Activated CD8-positive, alpha-beta T cell treated with anti-CD3 and anti-CD28 coated beads for 36 hours (primary cell): ENCODE measurements at regions not wholly inside any gene's neighbourhood (a gene's known extent, or its start where the extent isn't known, plus 50 kb on each side); places are given as distances from the start of the nearest gene placed in this dataset.

Experiments used
- ATAC-seq: fragments of 200-7000 bp; cut with Tn5 transposase; one replicate; pipeline ENCODE4 v1.10.0; 2021; ENCODE audit warnings: mild to moderate bottlenecking, moderate library complexity
- CTCF ChIA-PET: fragments of 350-600 bp; sonication (Branson Sonifier 250); formaldehyde crosslinking; loops from one replicate; lab custom pipeline; 2021; ENCODE audit warnings: antibody characterized with exemption; lab: Charles Lee
- POLR2A ChIA-PET: fragments of 350-600 bp; sonication (Branson Sonifier 250); formaldehyde crosslinking; loops from one replicate; lab custom pipeline; 2021; ENCODE audit warnings: antibody characterized with exemption; lab: Charles Lee
- DNase-seq: peaks from one replicate; pipeline ENCODE4 v3.0.0-alpha.2; 2020
- H3K27ac Mint-ChIP-seq: one replicate; pipeline ENCODE4 v1.8.0; 2021; ENCODE audit warnings: mild to moderate bottlenecking, mixed read lengths
- H3K27me3 Mint-ChIP-seq: one replicate; pipeline ENCODE4 v1.8.0; 2021; ENCODE audit warnings: mixed read lengths
- H3K36me3 Mint-ChIP-seq: one replicate; pipeline ENCODE4 v1.8.0; 2021; ENCODE audit warnings: low read depth, mixed read lengths
- H3K4me1 Mint-ChIP-seq: one replicate; pipeline ENCODE4 v1.8.0; 2021; ENCODE audit warnings: low read depth, mixed read lengths
- H3K4me3 Mint-ChIP-seq: one replicate; pipeline ENCODE4 v1.8.0; 2021; ENCODE audit warnings: mild to moderate bottlenecking, moderate library complexity, mixed read lengths
- H3K9me3 Mint-ChIP-seq: one replicate; pipeline ENCODE4 v1.8.0; 2021; ENCODE audit warnings: mixed read lengths
- CTCF ChIP-seq: fragments of 200-600 bp; IDR thresholded peaks from one replicate; pipeline ENCODE4 v1.8.0; 2022; ENCODE audit warnings: antibody characterized with exemption, mild to moderate bottlenecking
- intact Hi-C: fragments of 100-400 bp; cut with micrococcal nuclease; formaldehyde crosslinking; loops from one replicate; pipeline ENCODE4 v1.10.0; 2022

DNA sequence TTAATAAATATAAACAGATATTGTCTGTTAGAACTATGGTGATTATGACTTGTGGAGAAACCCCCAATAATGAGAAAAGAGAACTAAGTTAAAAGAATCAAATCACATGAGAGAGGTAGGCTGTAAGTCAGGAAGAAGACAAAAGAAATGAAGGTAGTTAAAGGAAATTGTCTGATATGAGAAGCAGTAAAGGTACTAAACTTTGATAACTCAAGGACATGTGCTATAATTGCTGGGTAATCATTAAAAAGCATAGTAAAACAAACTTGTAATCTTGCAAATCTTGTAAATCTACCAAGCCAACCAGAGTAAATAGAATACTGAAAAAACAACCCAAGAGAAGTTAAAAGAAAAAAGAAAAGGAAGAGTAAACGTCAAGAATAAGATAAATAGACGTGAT lies 207.0 kb upstream of the CTNND2 start:
- H3K4me1 Mint-ChIP-seq: no peaks in the 10 kb centered on the region
- ChIA-PET CTCF (no interaction called here), POLR2A (no interaction called here)
- DNase-seq (no peak), ATAC-seq (no peak)
- TF ChIP-seq CTCF: no peak
- no peak overlapping the region for H3K27ac Mint-ChIP-seq
- H3K27me3 Mint-ChIP-seq: no peaks in the 10 kb centered on the region
- intact Hi-C loops: no loop called here
- no peaks in the 10 kb centered on the region for H3K36me3 Mint-ChIP-seq
- H3K4me3 Mint-ChIP-seq: no peak overlapping the region
- peaks cover 6% of the 10 kb centered on the region for H3K9me3 Mint-ChIP-seq

DNA sequence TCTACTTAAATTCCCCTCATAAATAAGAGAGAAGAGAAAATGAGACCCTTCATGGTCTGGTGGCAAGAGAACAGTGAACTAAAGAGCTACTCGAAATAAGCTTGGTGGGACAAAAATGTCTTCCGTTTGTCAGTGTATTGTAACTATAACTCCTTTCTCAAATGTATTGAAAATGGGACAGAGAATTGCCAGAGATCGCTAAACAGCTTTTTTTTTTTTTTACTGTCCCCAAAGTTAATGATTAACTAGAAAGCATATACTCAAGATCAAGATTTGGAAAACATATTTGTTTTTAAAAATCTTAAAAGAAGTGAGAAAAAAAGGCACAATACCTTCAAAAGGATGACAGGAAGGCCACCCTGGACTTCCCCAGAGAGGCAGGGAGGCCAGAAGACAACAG lies 206.4 kb upstream of the CTNND2 start:
- Mint-ChIP-seq H3K9me3 (peaks cover 6% of the 10 kb centered on the region), H3K27ac (no peak overlapping the region), H3K4me3 (no peak overlapping the region), H3K27me3 (no peaks in the 10 kb centered on the region), H3K36me3 (no peaks in the 10 kb centered on the region), H3K4me1 (no peaks in the 10 kb centered on the region)
- TF ChIP-seq CTCF: no peak
- POLR2A ChIA-PET: no interaction called here
- DNase-seq (no peak), ATAC-seq (no peak)
- intact Hi-C loops: no loop called here
- CTCF ChIA-PET: no interaction called here

- Mint-ChIP-seq H3K27me3 (no peaks in the 10 kb centered on the region), H3K4me1 (no peaks in the 10 kb centered on the region), H3K4me3 (no peak overlapping the region), H3K9me3 (peaks cover 6% of the 10 kb centered on the region), H3K27ac (no peak overlapping the region), H3K36me3 (no peaks in the 10 kb centered on the region)
- ChIA-PET POLR2A (no interaction called here), CTCF (no interaction called here)
- DNase-seq (no peak), ATAC-seq (no peak)
- intact Hi-C loops: no loop called here
- no peak for TF ChIP-seq CTCF
Measured at GRCh38 chr5:12109075-12109688, 204.9 kb upstream of the CTNND2 start.

- ATAC-seq: no peak
- Mint-ChIP-seq H3K27ac (no peak overlapping the region), H3K4me1 (no peaks in the 10 kb centered on the region), H3K9me3 (peaks cover 11% of the 10 kb centered on the region), H3K36me3 (no peaks in the 10 kb centered on the region), H3K4me3 (no peak overlapping the region), H3K27me3 (no peaks in the 10 kb centered on the region)
- CTCF ChIA-PET: no interaction called here
- DNase-seq: no peak
- no peak for TF ChIP-seq CTCF
- POLR2A ChIA-PET: no interaction called here
- intact Hi-C loops: no loop called here
Measured at GRCh38 chr5:12102151-12102550, 197.9 kb upstream of the CTNND2 start.

DNA sequence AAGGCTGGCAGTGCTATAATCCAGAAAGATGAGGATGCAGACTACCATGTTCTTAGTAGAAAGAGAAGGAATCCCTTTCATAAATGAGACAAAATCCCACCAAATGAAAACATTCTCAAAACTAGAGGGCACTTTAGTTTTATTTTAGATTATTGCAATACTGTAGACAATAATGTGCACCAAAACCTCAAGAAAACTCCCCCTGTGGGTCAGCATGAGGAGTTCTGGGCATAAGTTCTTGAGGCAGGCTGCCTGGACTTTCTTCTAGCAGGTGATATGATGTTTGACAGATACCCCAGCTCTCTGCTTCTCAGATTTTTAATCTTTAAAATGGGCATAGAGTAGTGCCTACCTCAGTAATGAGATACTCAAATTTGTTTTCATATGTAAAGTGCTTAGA lies 196.3 kb upstream of the CTNND2 start:
- no peaks in the 10 kb centered on the region for H3K36me3 Mint-ChIP-seq

More for the DNA sequence above, 196.3 kb upstream of the CTNND2 start:
- TF ChIP-seq CTCF: no peak
- Mint-ChIP-seq H3K27me3 (no peaks in the 10 kb centered on the region), H3K4me1 (no peaks in the 10 kb centered on the region), H3K9me3 (peaks cover 11% of the 10 kb centered on the region), H3K4me3 (no peak overlapping the region), H3K27ac (no peak overlapping the region)
- POLR2A ChIA-PET: no interaction called here
- ATAC-seq: no peak
- DNase-seq: no peak
- CTCF ChIA-PET: no interaction called here
- intact Hi-C loops: no loop called here
